ENCODE measurements at regions not wholly inside any gene's neighbourhood (a gene's known extent, or its start where the extent isn't known, plus 50 kb on each side); places are given as distances from the start of the nearest gene placed in this dataset.

- no peak overlapping the region for H3K4me3 ChIP-seq (ENCODE audit: low read depth, low read length)
- WGBS: 83% methylated on average over 3 of the region's 3 CpGs
- no peak overlapping the region for H3K27ac ChIP-seq (ENCODE audit: low read depth)
- no peak for DNase-seq (ENCODE audit: extremely low spot score)
- H3K4me1 ChIP-seq (ENCODE audit: insufficient read depth): no peaks in the 10 kb centered on the region
- H3K36me3 ChIP-seq (ENCODE audit: insufficient read depth): no peaks in the 10 kb centered on the region
Measured at GRCh38 chr11:115925568-115926090, 421.4 kb upstream of the CADM1 start.

GRCh38 chr11:115924744-115925567 is 420.7 kb upstream of the CADM1 start:
- no peak overlapping the region for H3K27ac ChIP-seq (ENCODE audit: low read depth)
- no peak overlapping the region for H3K4me3 ChIP-seq (ENCODE audit: low read depth, low read length)
- H3K4me1 ChIP-seq (ENCODE audit: insufficient read depth): no peaks in the 10 kb centered on the region
- DNase-seq (ENCODE audit: extremely low spot score): no peak
- H3K36me3 ChIP-seq (ENCODE audit: insufficient read depth): no peaks in the 10 kb centered on the region
- WGBS: 63% methylated on average over 6 of the region's 6 CpGs

- H3K27ac ChIP-seq (ENCODE audit: low read depth): no peak overlapping the region
- H3K4me3 ChIP-seq (ENCODE audit: low read depth, low read length): no peak overlapping the region
- H3K4me1 ChIP-seq (ENCODE audit: insufficient read depth): no peaks in the 10 kb centered on the region
- H3K36me3 ChIP-seq (ENCODE audit: insufficient read depth): no peaks in the 10 kb centered on the region
- no peak for DNase-seq (ENCODE audit: extremely low spot score)
- 79% methylated on average over 8 of the region's 8 CpGs for WGBS
Measured at GRCh38 chr11:115922876-115923275, 418.7 kb upstream of the CADM1 start.

DNA sequence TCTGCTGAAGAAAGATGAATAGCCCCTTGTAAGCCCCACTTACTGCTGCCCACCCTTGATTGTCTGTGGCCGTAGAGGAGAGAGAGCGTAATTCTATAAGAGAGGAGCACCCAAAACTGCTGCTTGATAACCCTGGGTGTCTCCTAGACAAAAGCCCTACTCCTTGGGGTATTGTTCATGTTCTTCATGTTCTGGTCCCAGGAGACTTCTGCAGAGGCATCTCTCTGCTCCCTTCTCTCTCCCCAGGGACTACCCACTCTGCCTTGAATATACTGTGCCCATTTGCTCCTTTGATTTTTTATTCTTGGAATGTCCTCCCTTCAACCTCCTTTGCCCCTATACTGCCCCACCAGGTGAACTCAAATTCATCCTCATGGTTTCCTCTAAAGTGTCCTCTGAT is 417.8 kb upstream of the CADM1 start:
- Histone ChIP-seq H3K4me1 (ENCODE audit: insufficient read depth) (no peaks in the 10 kb centered on the region), H3K27ac (ENCODE audit: low read depth) (no peak overlapping the region), H3K36me3 (ENCODE audit: insufficient read depth) (no peaks in the 10 kb centered on the region), H3K4me3 (ENCODE audit: low read depth, low read length) (no peak overlapping the region)
- no peak for DNase-seq (ENCODE audit: extremely low spot score)
- WGBS: 47% methylated on average over 2 of the region's 2 CpGs

GRCh38 chr11:115921540-115921939 is 417.3 kb upstream of the CADM1 start:
- no peak overlapping the region for H3K4me3 ChIP-seq (ENCODE audit: low read depth, low read length)
- H3K27ac ChIP-seq (ENCODE audit: low read depth): no peak overlapping the region
- no peak for DNase-seq (ENCODE audit: extremely low spot score)
- WGBS: 80% methylated on average over 3 of the region's 3 CpGs
- H3K4me1 ChIP-seq (ENCODE audit: insufficient read depth): no peaks in the 10 kb centered on the region
- no peaks in the 10 kb centered on the region for H3K36me3 ChIP-seq (ENCODE audit: insufficient read depth)

DNA sequence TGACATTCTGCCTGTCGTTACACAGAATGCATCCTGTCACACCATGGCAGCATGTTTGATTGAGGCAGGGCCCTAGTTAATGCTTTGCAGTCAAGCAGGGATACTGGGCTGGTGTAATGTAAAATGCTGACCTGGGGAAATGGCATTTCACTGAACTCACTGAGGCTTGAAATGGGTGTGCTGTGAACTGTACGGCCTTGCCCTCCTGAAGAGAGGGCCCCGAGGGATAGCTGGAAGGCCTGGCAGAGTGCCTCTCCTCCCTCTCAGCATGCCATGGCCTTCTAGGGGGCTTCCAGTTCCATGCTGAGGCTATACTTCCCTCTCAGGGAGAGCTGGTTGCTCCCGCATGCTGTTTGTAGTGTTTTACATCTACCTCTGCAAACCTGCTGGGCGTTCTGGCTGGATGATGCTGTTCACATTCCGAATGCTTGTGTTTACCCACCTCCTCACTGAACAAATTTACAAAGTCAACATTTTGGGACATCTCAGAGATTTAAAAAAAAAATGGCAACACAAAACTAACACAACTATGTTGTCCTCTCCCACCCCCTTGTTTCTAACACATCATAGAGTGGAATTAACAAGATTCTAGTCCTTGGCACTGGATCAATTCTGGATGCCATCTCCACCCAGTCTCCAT is 416.7 kb upstream of the CADM1 start:
- no peaks in the 10 kb centered on the region for H3K36me3 ChIP-seq (ENCODE audit: insufficient read depth)
- DNase-seq (ENCODE audit: extremely low spot score): no peak
- no peaks in the 10 kb centered on the region for H3K4me1 ChIP-seq (ENCODE audit: insufficient read depth)
- H3K4me3 ChIP-seq (ENCODE audit: low read depth, low read length): no peak overlapping the region
- WGBS: 74% methylated on average over 6 of the region's 6 CpGs
- no peak overlapping the region for H3K27ac ChIP-seq (ENCODE audit: low read depth)

DNA sequence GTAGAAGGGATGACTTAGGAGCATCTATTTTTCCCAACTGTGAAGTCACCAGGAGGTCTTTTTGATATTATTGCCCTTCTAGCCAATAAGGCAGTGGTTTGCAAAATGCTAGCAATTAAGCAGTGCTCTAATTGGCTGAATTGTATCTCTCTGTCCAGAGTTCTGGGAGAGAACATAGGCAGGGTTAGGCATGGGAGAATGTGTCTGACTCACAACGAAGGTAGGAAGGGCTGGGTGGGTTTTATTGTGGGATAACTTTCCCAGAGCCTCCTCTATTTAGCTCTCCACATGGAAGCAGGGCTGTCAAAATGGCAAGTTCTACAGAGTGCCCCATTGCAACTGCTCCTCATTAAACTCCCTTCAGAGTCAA is 415.9 kb upstream of the CADM1 start:
- Histone ChIP-seq H3K4me3 (ENCODE audit: low read depth, low read length) (no peak overlapping the region), H3K4me1 (ENCODE audit: insufficient read depth) (no peaks in the 10 kb centered on the region), H3K27ac (ENCODE audit: low read depth) (no peak overlapping the region), H3K36me3 (ENCODE audit: insufficient read depth) (no peaks in the 10 kb centered on the region)
- DNase-seq (ENCODE audit: extremely low spot score): no peak
- 27% methylated on average over 1 of the region's 1 CpG for WGBS

- no peaks in the 10 kb centered on the region for H3K36me3 ChIP-seq (ENCODE audit: insufficient read depth)
- no peaks in the 10 kb centered on the region for H3K4me1 ChIP-seq (ENCODE audit: insufficient read depth)
- 54% methylated on average over 4 of the region's 4 CpGs for WGBS
- H3K27ac ChIP-seq (ENCODE audit: low read depth): no peak overlapping the region
- no peak overlapping the region for H3K4me3 ChIP-seq (ENCODE audit: low read depth, low read length)
- no peak for DNase-seq (ENCODE audit: extremely low spot score)
Measured at GRCh38 chr11:115919341-115920091, 415.3 kb upstream of the CADM1 start.

DNA sequence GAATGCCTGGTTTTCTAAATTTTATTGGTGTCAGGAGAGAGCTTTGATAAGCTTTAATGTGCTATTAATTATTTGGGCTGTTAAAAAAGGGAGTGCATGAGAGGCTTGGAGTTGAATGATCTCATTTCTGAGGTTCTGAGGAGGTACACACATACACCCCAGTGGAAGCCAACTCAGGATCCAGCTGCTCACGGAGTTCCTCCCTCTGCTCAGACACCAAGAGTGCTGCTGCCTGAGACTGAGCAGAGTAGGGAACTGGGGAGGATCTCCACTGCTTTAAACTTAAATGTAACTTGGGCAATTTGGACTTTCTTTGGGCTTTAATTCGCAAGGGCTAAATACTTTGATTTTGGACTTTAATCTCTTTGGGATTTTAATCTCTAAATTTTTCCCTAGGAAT is 414.4 kb upstream of the CADM1 start:
- whole genome bisulfite sequencing: 76% methylated on average over 2 of the region's 2 CpGs
- no peak for DNase-seq (ENCODE audit: extremely low spot score)
- H3K27ac ChIP-seq (ENCODE audit: low read depth): no peak overlapping the region

DNA sequence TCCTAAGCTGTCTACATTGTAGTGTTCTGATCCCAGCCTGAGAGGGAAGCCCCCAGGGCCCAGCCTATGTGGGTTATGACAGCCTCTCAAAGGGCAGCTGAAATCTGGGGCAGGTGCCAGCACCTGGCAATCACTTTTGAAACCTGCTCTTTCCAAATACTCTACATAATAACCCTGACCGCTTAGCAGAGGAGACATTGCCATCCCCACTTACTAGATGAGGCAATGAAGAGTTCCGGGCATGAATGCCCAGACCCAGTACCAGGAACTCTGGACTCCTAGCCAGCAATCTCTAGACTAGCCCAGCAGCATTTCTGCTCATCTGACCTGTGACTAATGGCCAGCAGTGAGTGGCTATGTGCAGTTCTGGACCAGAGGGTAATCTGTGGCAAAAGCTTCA is 412.4 kb upstream of the CADM1 start:
- WGBS: 41% methylated on average over 2 of the region's 2 CpGs

More for the DNA sequence above, 414.4 kb upstream of the CADM1 start:
- H3K4me1 ChIP-seq (ENCODE audit: insufficient read depth): no peaks in the 10 kb centered on the region
- no peaks in the 10 kb centered on the region for H3K36me3 ChIP-seq (ENCODE audit: insufficient read depth)
- H3K4me3 ChIP-seq (ENCODE audit: low read depth, low read length): no peak overlapping the region

DNA sequence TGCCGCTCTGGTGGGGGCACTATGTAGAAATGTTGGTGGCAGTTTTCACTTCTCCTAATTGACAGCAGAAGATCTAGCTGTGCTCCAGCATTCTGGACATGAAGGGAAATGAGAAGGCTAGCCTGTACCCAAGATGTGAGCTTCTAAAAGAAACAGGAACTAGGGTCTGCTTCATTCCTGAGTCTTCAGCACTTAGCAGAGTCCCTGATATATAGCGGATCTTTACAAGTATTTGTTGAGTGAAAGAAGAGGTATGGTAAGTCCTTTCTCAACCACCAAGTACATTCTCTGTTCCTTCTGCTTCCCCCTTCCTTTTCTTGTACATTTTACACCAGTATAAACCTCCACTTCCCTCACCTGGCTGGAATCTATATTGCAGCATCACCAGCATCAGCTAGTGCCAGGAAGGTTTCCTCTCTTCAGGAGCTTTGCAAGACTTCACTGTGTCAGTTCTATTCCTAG is 408.3 kb upstream of the CADM1 start:
- DNase-seq (ENCODE audit: extremely low spot score): no peak
- no peak overlapping the region for H3K27ac ChIP-seq (ENCODE audit: low read depth)
- no peak overlapping the region for H3K4me3 ChIP-seq (ENCODE audit: low read depth, low read length)
- no peaks in the 10 kb centered on the region for H3K36me3 ChIP-seq (ENCODE audit: insufficient read depth)
- no peaks in the 10 kb centered on the region for H3K4me1 ChIP-seq (ENCODE audit: insufficient read depth)
- WGBS: 92% methylated on average over 2 of the region's 2 CpGs

More for the DNA sequence above, 412.4 kb upstream of the CADM1 start:
- H3K4me1 ChIP-seq (ENCODE audit: insufficient read depth): no peaks in the 10 kb centered on the region
- H3K4me3 ChIP-seq (ENCODE audit: low read depth, low read length): no peak overlapping the region
- H3K27ac ChIP-seq (ENCODE audit: low read depth): no peak overlapping the region
- no peaks in the 10 kb centered on the region for H3K36me3 ChIP-seq (ENCODE audit: insufficient read depth)
- DNase-seq (ENCODE audit: extremely low spot score): no peak

GRCh38 chr11:115911613-115912346 is 407.6 kb upstream of the CADM1 start:
- Histone ChIP-seq H3K4me3 (ENCODE audit: low read depth, low read length) (no peak overlapping the region), H3K4me1 (ENCODE audit: insufficient read depth) (no peaks in the 10 kb centered on the region), H3K36me3 (ENCODE audit: insufficient read depth) (no peaks in the 10 kb centered on the region), H3K27ac (ENCODE audit: low read depth) (no peak overlapping the region)
- 65% methylated on average over 14 of the region's 14 CpGs for WGBS
- peak; percentile 14 for DNase-seq (ENCODE audit: extremely low spot score)

- Histone ChIP-seq H3K4me3 (ENCODE audit: low read depth, low read length) (no peak overlapping the region), H3K4me1 (ENCODE audit: insufficient read depth) (no peaks in the 10 kb centered on the region), H3K36me3 (ENCODE audit: insufficient read depth) (no peaks in the 10 kb centered on the region), H3K27ac (ENCODE audit: low read depth) (no peak overlapping the region)
- 70% methylated on average over 1 of the region's 1 CpG for whole genome bisulfite sequencing
- DNase-seq (ENCODE audit: extremely low spot score): no peak
Measured at GRCh38 chr11:115910379-115910778, 406.2 kb upstream of the CADM1 start.
